ENCODE measurements at regions not wholly inside any gene's neighbourhood (a gene's known extent, or its start where the extent isn't known, plus 50 kb on each side); places are given as distances from the start of the nearest gene placed in this dataset.
"Not testable (repeated sequence)": the region's sequence is repeated elsewhere in the genome, so short reads cannot be mapped to it uniquely, and the experiment has no call there.

- no peak for DNase-seq (ENCODE audit: low spot score)
Measured at GRCh38 chr5:89724379-89725095, 685.0 kb downstream of the CETN3 start.

DNA sequence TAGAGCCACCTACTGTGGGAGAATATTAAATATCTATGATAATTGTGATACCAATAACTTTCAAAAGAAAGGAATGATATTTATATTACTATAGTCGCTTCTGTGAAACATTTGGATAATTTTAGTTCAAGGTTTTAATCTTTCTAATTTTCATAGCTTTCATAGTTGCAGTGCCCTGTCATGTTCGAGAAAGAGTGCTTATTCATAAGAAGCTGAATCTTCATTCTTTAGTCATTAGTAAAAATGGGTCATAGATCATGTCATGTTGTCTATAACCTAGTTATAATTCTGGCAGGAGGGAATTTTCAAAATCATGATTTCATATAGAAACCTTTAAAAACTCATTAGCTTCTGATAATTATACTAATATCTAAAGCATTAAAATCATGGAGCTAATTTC is 685.6 kb downstream of the CETN3 start:
- DNase-seq (ENCODE audit: low spot score) = no peak

- DNase-seq (ENCODE audit: low spot score) = no peak
Measured at GRCh38 chr5:89722538-89722937, 687.0 kb downstream of the CETN3 start.

GRCh38 chr5:89721931-89722330 is 687.6 kb downstream of the CETN3 start:
- DNase-seq (ENCODE audit: low spot score) = no peak

DNA sequence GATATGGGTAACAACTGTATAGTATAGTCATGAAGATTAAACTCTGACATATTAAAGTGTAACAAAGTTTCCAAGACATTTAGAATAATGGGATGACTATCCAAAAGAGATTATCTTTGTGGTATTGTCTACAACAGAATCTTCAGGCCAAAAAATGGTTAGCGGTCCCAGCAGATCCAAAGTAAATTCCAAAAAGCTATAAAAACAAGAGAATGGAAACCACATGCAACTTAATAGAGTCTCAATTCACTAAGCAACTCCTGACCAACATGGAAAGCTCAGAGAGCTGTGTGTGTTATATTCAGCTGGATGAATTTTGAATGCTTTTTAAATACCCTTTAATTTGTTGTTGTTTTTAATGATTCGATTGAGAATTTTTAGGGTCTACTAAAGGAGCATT is 688.2 kb downstream of the CETN3 start:
- DNase-seq (ENCODE audit: low spot score) = no peak

DNA sequence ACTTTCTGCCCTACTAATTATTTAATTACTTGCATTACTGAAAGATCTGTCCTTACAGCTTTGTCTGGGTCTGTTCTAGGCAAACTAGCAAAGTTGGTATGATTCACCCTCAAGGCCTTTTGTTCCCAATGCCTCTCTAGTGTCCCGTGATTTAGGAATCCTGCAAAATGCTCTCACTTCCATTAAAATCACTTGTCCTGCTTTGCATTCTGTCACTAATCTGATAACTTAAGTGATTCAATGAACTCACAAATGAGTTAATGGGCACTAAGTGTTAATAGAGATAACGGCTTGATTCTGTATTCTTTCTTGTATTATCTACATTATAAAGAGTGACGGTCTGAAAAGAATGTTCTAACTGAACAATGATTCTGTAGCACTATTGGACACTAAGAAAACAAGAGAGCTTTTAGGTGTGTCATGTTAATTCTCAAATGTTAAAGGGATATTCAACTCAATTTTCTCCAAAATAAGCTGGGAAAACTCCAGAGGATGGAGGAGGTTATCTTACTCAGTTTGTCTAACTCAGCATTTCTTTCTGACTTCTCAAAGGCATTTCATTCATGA is 697.3 kb downstream of the CETN3 start:
- DNase-seq (ENCODE audit: low spot score) = no peak

DNA sequence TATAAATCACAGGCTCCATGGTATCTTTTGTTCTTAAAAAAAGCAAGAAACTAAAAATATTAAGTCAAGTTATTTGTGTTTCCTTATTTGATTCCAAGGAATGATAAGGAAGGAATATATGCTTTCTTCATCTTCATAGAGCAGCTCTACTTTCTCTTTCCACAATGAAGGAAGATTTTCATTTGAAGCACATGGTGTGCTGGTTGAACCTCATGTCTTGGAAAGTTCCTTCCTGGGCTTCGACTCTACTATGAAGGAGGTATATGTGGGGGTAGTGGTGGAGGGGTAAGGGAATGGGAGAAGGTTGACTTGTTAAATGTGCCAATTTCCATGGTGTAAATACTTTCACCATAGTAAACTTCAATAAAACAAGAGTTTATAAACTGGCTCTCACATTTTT is 698.0 kb downstream of the CETN3 start:
- DNase-seq (ENCODE audit: low spot score) = no peak

DNA sequence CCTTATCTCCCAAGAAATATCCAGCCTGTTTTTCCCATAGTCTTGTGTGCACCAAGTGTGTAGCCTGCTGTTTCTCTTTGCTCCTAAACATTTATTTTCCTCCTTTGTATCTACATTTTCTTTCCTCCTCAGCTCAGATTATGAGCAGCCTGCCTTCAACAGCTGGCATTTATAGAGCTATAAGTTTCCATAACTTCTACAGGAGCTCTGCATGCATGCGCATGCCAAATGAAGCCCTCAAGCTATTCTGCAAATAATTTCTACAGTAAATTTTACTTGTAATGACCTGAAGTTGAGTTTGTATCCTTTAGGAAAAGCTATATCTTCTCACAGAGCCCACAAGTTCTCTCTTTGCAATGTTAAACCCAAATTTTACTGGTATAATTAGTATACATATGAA is 699.5 kb downstream of the CETN3 start:
- no peak for DNase-seq (ENCODE audit: low spot score)

DNA sequence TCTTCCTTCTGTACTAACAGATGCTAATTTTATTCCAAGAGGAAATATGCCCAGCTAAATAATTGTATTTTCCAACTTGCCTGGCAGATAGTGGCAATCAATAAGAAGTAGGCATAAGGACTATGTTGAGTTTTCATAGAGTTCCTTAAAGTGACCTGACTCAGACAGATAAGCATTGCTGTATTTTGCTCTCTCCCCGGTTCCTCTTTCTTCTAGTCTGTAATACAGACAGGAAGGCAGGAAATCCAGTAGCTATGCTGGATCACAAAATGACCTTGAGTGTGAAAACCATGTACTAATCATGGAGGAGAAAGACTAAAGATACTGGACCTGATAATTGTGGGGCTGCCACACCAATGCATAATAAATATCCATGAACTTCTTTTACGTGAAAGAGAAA is 701.7 kb downstream of the CETN3 start:
- no peak for DNase-seq (ENCODE audit: low spot score)

DNA sequence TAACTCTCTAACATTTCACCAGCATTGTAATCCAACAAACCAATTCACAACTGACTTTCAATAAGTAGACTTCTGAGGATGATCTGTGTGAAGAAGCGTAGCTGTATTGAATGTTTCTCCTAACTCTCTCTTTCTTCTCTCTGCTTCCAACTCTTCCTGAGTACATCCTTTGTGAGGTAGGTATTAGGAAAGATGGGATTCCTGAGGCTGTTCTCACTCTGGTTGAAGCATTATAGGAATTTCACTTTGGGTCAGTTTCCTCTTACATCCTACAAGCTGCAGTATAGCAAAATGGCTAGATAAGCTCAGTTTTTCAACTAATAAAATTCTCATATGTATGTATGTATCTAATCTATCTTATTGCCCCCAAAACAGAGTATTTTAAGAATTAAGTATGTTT is 702.8 kb downstream of the CETN3 start:
- no peak for DNase-seq (ENCODE audit: low spot score)

- no peak for DNase-seq (ENCODE audit: low spot score)
Measured at GRCh38 chr5:89703817-89704216, 705.7 kb downstream of the CETN3 start.

- no peak for DNase-seq (ENCODE audit: low spot score)
Measured at GRCh38 chr5:89698028-89698427, 711.5 kb downstream of the CETN3 start.

DNA sequence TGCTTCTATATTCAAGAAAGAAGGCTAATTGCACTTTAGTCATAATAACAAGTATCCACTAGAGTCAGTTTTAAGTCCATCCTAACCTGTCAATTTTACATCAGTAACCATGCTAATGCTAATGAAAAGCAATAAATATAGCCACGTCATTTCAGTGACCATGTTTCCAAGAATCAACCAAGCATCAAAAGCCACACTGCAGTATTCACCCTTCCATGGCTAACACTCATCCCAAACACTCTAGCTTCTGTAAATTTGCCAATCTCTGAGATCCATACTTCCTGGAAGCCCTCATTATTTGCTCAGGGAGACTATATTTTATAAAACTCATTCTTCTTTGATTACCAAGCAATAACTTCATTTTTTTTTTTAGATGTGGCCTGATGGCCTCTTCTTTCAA is 712.0 kb downstream of the CETN3 start:
- no peak for DNase-seq (ENCODE audit: low spot score)

- no peak for DNase-seq (ENCODE audit: low spot score)
Measured at GRCh38 chr5:89695371-89695770, 714.2 kb downstream of the CETN3 start.

DNA sequence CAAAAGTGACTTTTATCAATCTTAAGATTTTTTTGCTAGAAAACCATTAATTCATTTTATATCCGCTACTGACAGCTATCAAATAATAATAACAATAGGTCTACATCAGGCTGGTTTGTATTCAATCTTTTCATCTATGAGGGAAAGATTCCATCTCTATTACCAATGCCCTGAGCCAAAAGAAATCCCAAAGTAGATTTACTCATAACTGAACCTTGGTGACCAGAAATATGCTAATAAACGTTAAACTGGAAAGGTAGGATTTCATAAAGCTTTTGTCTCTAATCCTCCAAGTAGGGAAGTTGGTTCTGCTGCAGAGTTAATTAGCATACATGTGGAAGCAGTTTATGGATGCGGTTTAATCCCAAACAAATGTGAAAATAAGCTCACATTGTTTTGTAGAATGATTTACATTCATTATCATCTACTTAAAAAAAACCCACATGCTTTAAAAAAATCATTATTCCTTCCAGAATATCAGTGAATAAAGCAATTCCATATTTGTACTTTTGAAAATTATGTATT is 715.5 kb downstream of the CETN3 start:
- no peak for DNase-seq (ENCODE audit: low spot score)

GRCh38 chr5:89690331-89690730 is 719.2 kb downstream of the CETN3 start:
- DNase-seq (ENCODE audit: low spot score) = no peak

DNA sequence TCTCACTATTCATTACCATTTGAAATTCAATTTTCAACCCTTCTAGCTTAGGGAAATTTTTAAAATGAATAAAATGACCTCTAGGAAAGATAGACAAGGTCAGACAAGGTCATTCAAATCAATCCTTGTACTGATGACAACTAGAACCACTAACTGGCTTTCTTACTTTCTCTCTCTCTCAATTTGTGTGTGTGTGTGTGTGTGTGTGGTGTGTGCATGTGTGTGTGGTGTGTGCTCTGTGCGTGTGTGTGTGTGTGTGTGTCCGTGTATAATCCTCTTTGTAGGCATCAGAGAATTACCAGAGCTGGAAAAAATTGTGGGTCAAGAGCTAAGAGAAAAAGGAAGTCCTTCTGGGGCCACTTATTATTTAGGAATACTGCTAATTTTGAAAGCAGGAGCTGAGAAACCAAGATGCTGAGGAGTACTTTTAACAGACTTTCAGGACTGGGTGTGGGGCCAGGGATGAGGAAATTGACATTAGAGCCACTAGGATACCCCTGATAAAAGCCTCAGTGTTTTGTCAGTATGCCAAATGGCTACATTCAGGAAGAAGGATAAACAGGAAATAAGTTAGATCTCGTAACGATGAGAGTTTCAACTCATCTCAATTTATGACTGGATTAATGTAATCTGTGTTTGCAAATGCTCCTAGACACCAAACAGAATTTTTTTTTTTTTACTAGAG is 723.3 kb downstream of the CETN3 start:
- DNase-seq (ENCODE audit: low spot score) = no peak

GRCh38 chr5:89676634-89677033 is 732.9 kb downstream of the CETN3 start:
- no peak for DNase-seq (ENCODE audit: low spot score)

- no peak for DNase-seq (ENCODE audit: low spot score)
Measured at GRCh38 chr5:89673019-89673418, 736.5 kb downstream of the CETN3 start.

DNA sequence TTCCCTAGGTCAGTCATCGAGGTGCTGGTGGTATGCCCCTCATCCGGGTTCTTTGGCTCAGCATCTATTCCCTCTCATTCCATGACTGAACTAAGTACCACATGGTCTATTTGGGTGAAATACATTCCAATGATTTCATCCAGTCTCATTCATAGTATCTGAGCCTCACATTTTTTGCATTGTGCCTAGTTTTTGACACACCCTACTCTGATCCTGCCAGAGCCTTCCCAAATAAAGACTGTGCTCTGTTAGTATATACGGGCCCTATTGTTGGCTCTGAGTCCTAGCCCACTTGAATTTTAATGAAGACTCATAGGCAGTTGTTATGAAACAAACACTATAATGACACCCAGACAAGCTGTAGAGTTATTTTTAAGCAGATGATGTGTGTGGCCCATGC is 740.7 kb downstream of the CETN3 start:
- no peak for DNase-seq (ENCODE audit: low spot score)

DNA sequence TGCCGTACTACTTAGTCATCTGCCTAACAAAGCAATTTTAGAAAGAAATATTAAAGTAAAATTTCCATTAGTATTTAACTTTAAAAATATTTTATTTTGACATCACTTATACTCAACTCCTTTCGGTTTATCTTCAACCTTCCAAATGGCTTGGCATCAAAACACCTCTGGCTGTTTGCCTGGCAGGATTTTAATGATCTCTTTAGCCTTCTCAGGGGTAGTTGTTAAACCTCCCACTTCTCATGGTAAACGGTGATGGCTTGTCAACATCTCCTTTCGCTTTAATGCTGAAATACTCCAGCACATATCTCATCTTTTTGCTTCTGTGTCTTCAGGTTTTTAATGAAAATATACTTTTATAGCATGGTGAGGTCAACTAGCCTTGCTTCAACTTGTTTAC is 747.1 kb downstream of the CETN3 start:
- no peak for DNase-seq (ENCODE audit: low spot score)

- no peak for DNase-seq (ENCODE audit: low spot score)
Measured at GRCh38 chr5:89638871-89639270, 755.9 kb upstream of the MEF2C start.

DNA sequence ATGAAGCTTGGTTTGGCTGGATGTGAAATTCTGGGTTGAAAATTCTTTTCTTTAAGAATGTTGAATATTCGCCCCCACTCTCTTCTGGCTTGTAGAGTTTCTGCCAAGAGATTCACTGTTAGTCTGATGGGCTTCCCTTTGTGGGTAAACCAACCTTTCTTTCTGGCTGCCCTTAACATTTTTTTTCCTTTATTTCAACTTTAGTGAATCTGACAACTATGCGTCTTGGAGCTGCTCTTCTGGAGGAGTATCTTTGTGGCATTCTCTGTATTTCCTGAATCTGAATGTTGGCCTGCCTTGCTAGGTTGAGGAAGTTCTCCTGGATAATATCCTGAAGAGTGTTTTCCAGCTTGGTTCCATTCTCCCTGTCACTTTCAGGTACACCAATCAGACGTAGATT is 751.2 kb upstream of the MEF2C start:
- not testable (repeated sequence) for DNase-seq (ENCODE audit: low spot score)

All from hematopoietic multipotent progenitor cell treated with erythropoietin and hydrocortisone succinate and interleukin-3 and kit ligand, for 17 days (in vitro differentiated cells).